ENCODE measurements at regions not wholly inside any gene's neighbourhood (a gene's known extent, or its start where the extent isn't known, plus 50 kb on each side); places are given as distances from the start of the nearest gene placed in this dataset.

DNA sequence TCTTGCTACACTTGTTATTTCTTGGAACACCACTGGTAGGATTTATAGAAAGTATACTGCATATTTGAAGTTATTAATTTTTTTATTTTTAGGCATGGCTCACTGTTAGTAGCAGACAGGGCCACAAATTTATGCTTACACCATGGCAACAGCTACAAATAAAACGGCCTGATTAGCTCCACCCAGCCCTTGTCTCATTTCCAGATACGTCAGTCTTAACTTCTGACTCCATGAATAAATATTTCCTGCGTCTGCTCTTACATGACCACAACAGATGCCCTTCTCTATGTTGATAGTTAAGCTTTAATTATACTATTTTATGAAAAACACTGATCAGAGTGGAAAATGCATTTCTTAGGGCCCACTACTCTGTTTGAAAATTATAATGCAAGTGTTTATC lies 62.3 kb upstream of the CPOX start:
- CTCF ChIA-PET = no interaction called here
- H2AK9ac ChIP-seq (replicated peaks; ENCODE audit: low read depth, low read length, poor library complexity) = no peak overlapping the region
- H2AK5ac ChIP-seq (ENCODE audit: low read depth, low read length) = no peak overlapping the region
- no peak overlapping the region for H3K4me2 ChIP-seq (ENCODE audit: low read depth, low read length)
- peak; percentile 35 for DNase-seq
- no peak overlapping the region for H3K9ac ChIP-seq (ENCODE audit: low read depth, low read length)
- H3K79me1 ChIP-seq (ENCODE audit: low read depth in 1 of 2, low read length in 2 of 2) = no peaks in the 10 kb centered on the region
- H3K27ac ChIP-seq (ENCODE audit: insufficient read depth, low read length) = no peak overlapping the region
- H3K9me1 ChIP-seq (ENCODE audit: insufficient read depth, low read length) = no peaks in the 10 kb centered on the region
- no peaks in the 10 kb centered on the region for H4K20me1 ChIP-seq (ENCODE audit: insufficient read depth, low read length)
- no peak for TF ChIP-seq BHLHE40 (IDR thresholded peaks at IDR 0.05; ENCODE audit: low read depth, low read length)
- TF ChIP-seq MAZ (IDR thresholded peaks at IDR 0.05; ENCODE audit: borderline replicate concordance, low read depth, low read length) = no peak
- TF ChIP-seq MAFK (IDR thresholded peaks at IDR 0.05; ENCODE audit: low read depth, low read length) = no peak
- no peak for TF ChIP-seq RFX5 (IDR thresholded peaks at IDR 0.05; ENCODE audit: low read depth, low read length)
- TF ChIP-seq NFE2L2 (IDR thresholded peaks at IDR 0.05; ENCODE audit: low read depth, low read length) = no peak
- H3K4ac ChIP-seq (ENCODE audit: low read depth, low read length) = no peak overlapping the region
- POLR2A ChIA-PET (ENCODE audit: unreplicated experiment) = no interaction called here
- no peak overlapping the region for H2BK20ac ChIP-seq (ENCODE audit: low read depth, low read length)
- no peak overlapping the region for H3K23ac ChIP-seq (ENCODE audit: low read depth, low read length)
- H3K4me3 ChIP-seq (ENCODE audit: insufficient read depth, low read depth, low read length) = no peak overlapping the region
- no peak overlapping the region for H4K5ac ChIP-seq (ENCODE audit: low read depth, low read length)
- intact Hi-C loops (cut with micrococcal nuclease) = no loop called here
- no peak overlapping the region for H3K56ac ChIP-seq (ENCODE audit: extremely low read depth, insufficient read depth, low read length)
- H3K9me3 ChIP-seq (ENCODE audit: control insufficient read depth, insufficient read depth, low read length) = no peaks in the 10 kb centered on the region
- in situ Hi-C loops (cut with MboI; ENCODE audit: low sequenced_read_pairs) = no loop called here
- no peak overlapping the region for H3K14ac ChIP-seq (replicated peaks; ENCODE audit: low read depth, low read length)
- peaks cover 18% of the 10 kb centered on the region for H3K27me3 ChIP-seq (ENCODE audit: control insufficient read depth, insufficient read depth, low read length)
- H4K8ac ChIP-seq (ENCODE audit: low read depth in 2 of 2, low read length in 2 of 2) = no peak overlapping the region
- H4K91ac ChIP-seq (ENCODE audit: insufficient read depth, low read depth, low read length) = no peak overlapping the region
- H2AFZ ChIP-seq (replicated peaks; ENCODE audit: low read length, poor library complexity) = no peak overlapping the region
- H3K4me1 ChIP-seq (ENCODE audit: control insufficient read depth, insufficient read depth, low read length) = no peaks in the 10 kb centered on the region
- H3K36me3 ChIP-seq (ENCODE audit: control insufficient read depth, insufficient read depth, low read length) = no peaks in the 10 kb centered on the region
- H3K18ac ChIP-seq (ENCODE audit: low read depth, low read length) = no peak overlapping the region
- H2BK120ac ChIP-seq (ENCODE audit: low read depth, low read length) = no peak overlapping the region
- ATAC-seq (ENCODE audit: low read depth) = no peak
- no peak overlapping the region for H2BK5ac ChIP-seq (ENCODE audit: low read depth, low read length, poor library complexity, severe bottlenecking)
- dilution Hi-C loops (cut with HindIII; ENCODE audit: low sequenced_read_pairs, unreplicated experiment) = no loop called here
- H2BK15ac ChIP-seq (ENCODE audit: low read depth, low read length) = no peak overlapping the region
- no TSS peak for BruUV-seq (replicated peaks)
- 33% methylated on average over 1 of the region's 3 CpGs; no CpG with 5 or more reads in 1 of the 2 experiments for WGBS, 2 experiments (ENCODE audit: extremely low coverage in 2 of 2, insufficient read length in 1 of 2)
